HG03175 (cell line): ENCODE measurements at regions not wholly inside any gene's neighbourhood (a gene's known extent, or its start where the extent isn't known, plus 50 kb on each side); places are given as distances from the start of the nearest gene placed in this dataset.

ENCODE experiments used
- ATAC-seq: cut with Tn5 transposase; IDR thresholded peaks from one replicate; pipeline ENCODE4 v1.9.1; 2021; ENCODE audit warnings: mild to moderate bottlenecking, moderate library complexity; ENCODE audit not compliant: unreplicated experiment

- ATAC-seq, result no peak
Measured at GRCh38 chr2:19687017-19687659, 214.6 kb downstream of the TTC32 start.

- ATAC-seq, result no peak
Measured at GRCh38 chr2:19686439-19686838, 215.3 kb downstream of the TTC32 start.

DNA sequence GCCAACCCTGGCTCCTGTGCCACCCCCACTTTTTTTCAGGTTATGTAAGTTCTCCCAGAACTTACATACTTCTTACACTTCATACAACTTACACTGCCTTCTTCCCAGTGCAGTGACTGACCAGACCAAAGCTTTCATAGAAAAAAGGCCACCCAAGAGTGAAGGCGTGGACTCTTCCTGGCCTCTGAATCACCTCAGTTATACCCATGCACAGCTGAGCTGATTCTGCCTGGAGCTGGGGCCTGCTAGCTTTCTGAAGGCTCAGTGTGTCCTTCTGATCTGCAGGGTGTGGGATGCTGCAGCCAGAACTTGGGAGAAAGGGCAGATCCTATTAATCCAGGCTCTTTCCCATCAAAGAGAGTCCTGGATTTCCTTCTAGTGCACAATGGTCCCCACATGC lies 216.1 kb downstream of the TTC32 start:
- no peak for ATAC-seq

DNA sequence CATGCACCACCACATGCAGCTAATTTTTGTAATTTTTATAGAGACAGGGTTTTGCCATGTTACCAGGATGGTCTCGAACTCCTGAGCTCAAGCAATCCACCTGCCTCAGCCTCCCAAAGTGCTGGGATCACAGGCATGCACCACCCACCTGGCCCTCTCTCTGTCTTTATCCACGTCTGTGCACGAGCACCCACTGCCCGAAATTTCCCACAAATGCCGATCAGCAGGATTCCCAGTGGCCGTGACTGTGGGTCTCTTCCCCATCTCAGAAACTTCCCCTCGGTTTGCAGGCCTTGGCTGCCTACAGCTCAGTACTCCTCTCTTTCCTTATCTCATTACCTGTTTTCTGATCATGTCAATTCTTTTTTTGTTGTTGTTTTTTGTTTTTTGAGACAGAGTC lies 217.3 kb downstream of the TTC32 start:
- ATAC-seq, result no peak

GRCh38 chr2:19683556-19683955 lies 218.2 kb downstream of the TTC32 start:
- ATAC-seq, result no peak

- no peak for ATAC-seq
Measured at GRCh38 chr2:19682493-19682892, 219.3 kb downstream of the TTC32 start.

DNA sequence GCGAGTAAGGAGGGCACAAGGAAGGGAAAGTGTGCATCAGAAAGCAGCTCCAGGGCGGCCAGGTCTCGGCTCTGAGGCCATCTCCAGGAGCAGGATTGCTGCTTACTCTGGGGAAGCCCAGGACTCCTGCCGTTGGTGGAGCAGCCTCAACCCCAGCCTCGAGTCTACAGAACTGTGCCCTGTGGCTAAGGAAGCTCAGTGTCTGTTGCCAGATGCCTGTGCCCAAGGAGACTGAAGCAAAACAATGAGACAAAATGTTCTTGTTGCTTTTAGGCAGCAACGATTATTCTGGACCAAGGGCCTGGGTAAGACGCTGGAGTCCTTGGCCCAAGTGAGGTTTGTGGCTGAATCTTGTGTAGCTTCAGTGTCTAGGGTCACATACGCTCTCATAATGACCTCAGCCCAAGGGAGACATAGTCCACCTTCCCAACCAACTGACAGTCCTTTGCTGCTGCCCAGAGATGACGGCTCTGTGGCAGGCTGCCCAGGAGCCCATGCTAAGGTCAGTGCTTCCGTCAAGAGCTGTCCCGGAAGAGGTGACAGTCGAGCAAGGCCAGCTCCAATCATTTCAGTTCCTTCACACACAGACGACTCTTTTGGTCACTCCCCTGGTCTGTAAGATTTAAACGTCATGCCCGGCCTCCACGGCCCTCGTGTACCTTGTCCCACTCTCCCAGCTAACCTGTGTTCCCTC lies 223.8 kb downstream of the TTC32 start:
- no peak for ATAC-seq

DNA sequence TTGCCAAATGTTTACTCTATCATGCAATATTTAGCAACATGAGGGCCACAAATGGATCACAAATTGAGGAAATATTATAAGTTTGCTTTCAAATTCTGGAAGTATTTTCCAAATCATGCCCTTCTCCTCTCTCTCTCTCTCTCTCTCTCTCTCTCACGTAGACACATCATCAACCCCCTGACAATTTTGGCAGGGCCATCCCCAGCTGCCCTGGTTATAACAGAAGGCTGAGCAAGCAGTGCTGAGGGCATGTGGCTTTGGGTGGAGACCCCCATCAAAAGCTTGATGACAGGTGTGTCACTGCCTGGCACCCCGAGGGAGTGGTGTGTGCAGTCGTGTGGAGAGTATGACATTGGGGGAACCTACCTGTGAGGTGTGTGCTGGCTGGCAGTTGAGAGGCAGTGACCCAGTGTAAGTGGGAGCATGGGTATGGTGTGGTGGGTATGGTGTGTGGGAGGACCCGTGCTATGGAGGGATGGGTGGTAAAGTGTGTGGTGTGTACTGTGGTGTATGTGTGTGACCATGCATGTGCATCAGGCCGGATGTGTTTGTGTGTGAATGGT lies 224.5 kb downstream of the TTC32 start:
- ATAC-seq, result no peak

DNA sequence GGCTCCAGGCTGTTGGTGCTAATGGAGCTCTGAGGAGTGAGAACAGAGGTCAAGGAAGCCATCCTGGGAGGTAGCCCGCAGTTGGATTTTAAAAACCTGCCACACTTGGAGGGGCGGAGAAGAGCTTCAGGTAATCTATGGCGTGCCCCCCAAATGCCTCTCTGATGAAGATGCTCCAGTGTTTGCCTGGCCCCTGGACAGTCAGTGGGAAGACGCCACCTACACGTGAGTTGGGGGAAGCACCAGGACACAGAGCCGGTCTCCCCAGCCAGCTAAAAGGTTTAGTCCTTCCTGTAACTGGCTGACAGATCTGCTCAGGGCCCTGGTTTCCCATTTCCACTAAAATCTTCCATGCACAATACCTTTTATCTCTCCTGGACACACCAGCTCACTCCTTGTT lies 225.0 kb downstream of the TTC32 start:
- ATAC-seq, result no peak

GRCh38 chr2:19675856-19676460 lies 225.8 kb downstream of the TTC32 start:
- ATAC-seq, result no peak

DNA sequence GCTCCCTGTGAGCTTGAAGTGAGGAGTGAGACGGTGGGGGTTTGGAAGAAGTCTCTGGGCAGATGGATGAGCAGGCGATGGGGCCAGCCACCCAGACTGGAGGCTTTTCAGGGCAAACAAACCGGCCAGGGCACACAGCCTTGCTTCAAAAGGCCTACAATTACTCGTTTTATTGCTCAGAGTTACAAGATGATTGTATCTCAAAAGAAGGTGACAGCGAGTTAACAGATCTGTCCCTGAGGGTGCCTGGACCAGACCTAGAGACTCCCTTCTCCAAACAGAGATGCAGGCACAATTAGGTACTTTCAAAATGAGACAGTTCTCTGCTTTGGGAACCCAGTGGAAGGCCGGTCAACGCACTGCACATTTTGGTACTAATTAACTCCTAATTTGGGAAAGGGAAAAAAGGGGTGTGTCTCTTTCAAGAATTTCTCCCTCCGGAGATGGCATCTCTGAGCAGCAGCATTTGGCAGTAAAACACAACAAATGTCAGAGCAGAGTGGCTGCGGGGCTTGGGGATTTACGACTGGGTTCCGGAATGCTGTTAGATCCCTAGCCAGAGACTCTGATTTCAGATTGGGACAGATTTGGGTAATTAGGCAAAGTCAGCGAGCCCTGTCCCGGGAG lies 226.7 kb downstream of the TTC32 start:
- ATAC-seq, result no peak

- ATAC-seq, result no peak
Measured at GRCh38 chr2:19674051-19675002, 227.5 kb downstream of the TTC32 start.

DNA sequence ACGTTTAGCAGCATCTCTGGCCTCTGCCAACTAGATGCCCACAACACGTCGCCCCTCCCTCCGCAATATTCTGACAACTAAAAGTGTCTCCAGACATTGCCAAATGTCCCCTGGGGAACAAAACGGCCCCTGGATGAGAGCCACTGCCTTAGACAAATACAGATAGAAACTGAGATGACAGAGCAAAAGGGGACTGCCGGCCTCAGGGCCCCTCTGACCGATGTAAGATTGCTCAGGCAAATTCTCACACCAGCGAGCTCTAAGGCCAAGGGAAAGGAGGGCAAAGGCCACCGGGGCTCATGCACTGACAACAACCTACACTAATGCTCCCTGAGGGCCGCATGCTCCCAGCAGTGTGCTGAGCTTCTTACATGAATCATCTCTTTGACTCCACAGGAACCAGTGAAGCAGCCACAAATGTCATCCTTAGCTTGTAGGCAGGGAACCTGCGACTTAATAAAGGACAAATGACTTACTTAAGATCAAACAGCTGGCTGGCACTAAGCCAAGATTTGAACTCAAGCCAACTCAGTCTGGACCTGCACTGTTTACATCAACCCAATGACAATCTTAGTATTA lies 228.5 kb downstream of the TTC32 start:
- no peak for ATAC-seq

DNA sequence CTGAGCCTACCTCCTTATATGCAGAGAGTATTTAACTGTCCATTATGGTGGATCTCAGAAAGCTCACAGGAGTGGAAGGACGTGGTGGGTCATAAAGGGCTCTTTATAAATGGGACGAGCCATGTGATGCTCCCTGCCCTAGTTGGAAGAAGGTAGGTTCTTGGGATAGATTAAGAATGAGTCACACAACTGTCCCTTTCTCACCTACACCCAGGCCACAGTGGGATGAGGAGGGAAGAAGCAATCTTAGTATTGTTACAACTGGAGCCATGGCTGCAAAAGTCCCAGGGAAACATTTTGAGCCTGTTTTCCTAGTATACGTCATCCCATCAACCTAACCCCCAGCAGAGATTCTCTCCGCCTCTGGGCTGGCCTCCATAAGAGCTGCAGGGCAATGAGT lies 229.9 kb downstream of the TTC32 start:
- ATAC-seq, result no peak

DNA sequence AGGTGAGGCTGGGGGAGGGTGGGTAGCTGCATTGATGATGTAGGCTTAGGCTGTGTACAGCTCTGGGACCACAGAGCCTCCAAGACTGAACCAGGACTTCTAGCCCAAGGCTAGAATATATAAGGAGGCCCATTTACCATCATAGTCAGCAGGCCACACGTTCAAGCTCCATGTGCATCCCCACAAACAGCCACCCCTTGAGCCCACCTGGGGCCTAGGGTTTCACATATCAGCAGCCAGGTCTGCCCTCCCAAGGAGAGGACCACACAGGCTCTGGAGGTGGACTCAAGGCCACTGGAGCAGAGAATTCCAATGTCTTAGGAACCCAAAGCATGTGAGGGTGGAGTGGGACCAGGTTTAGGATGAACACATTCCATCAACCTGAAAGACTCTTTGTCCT lies 230.5 kb downstream of the TTC32 start:
- no peak for ATAC-seq

DNA sequence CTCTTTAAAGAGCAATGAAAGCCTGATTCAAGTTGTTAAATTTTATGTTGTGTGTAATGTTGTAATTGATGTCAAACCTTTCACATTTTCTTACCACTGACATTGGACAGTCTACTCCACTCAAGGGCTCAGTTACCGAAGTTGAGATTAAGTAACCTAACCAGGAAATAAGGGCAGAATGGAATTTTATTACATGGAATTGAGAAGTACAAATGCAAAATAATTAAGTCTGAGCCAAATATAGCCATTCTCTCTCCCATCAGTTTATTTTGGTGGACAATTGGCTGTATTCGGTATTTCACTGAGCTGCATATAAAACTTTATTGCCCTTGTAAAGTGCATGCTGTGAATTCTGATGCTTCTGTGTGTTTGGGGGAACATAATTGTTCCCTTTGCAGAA lies 231.5 kb downstream of the TTC32 start:
- no peak for ATAC-seq

GRCh38 chr2:19669559-19669958 lies 232.2 kb downstream of the TTC32 start:
- ATAC-seq, result no peak

DNA sequence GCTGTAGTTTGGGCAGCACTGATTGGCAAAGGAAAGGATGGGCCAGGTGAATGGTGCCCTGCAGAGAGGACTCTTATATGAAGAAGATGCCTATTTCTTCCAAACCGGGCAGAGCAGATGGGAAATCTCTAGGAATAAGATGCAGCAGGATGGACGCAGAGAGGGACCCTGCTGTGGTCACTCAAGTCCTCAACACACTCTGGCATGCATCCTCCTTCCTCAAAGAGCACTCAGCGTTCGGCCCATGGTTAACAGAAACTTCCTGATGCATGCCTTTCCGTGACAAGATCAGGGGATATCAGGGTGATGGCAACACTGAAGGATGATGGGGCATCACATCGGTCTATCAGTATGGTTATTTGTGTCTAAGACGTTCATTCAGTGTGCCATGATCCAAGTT lies 232.7 kb downstream of the TTC32 start:
- no peak for ATAC-seq

- ATAC-seq, result no peak
Measured at GRCh38 chr2:19667536-19667949, 234.2 kb downstream of the TTC32 start.

- no peak for ATAC-seq
Measured at GRCh38 chr2:19667085-19667484, 234.7 kb downstream of the TTC32 start.
